ENCODE measurements at regions not wholly inside any gene's neighbourhood (a gene's known extent, or its start where the extent isn't known, plus 50 kb on each side); places are given as distances from the start of the nearest gene placed in this dataset.
"Not testable (repeated sequence)": the region's sequence is repeated elsewhere in the genome, so short reads cannot be mapped to it uniquely, and the experiment has no call there.

DNA sequence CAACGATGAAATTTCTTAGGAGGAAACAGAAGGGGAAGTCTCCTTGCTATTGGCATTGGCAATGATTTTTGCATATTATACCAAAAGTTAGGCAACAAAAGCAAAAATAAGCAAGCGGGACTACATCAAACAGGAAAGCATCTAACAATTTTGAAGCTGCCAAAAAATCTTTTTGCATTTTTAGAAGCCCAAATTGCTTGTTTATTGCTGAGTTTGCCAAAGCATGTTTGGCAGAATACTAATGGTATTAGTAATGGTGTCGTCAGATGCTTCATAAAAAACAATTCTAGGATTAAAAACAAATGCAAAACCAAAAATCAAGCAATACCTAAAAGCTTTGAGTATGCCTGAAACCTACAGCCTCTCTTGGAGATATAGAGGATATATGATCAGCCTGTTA, 80.0 kb downstream of the GALR1 start:
- DNase-seq: no peak
- no peak overlapping the region for H3K4me3 ChIP-seq
- H3K36me3 ChIP-seq: no peaks in the 10 kb centered on the region
- H3K9me3 ChIP-seq: no peaks in the 10 kb centered on the region
- no peaks in the 10 kb centered on the region for H3K27me3 ChIP-seq

DNA sequence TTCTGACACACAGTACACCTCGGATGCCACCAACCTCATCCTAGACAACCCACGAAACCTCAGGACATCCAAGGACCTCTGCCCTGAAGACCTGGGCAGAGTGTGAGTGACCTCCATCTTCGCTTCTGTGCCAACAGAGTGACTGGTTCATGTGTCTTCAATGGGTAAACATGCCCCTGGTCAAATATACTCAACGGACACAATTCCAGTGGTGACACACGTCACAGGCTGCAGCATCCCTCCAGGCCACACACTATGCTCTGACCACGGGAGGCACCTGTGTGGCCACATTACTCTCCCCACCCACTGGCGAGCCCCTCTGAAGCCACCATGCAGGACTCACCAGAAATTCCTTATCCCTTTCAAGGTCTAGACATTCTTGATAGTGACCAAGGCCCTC, 85.2 kb downstream of the GALR1 start:
- Histone ChIP-seq H3K4me3 (no peak overlapping the region), H3K9me3 (no peaks in the 10 kb centered on the region), H3K36me3 (no peaks in the 10 kb centered on the region), H3K27me3 (no peaks in the 10 kb centered on the region)
- no peak for DNase-seq

DNA sequence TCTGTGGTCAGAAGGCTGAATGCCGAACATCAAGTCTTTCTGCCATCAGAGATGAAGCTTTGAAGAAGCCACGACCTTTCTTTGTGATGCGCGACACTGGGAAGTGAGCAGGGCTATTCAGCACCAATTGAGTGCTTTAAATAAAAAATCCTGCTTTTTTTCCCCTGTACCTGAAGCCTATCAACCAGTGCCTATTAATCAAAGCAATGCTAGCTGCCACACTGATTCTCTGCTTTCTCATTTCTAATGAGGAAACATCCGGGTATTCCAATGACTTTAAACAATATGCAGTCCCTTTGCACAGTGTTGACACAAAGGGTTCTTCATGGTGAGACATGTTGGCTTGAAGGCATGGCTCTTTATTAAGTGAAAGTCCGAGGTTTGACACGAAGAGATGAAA, 88.0 kb downstream of the GALR1 start:
- DNase-seq: no peak
- Histone ChIP-seq H3K36me3 (no peaks in the 10 kb centered on the region), H3K4me3 (no peak overlapping the region), H3K9me3 (no peaks in the 10 kb centered on the region), H3K27me3 (no peaks in the 10 kb centered on the region)

DNA sequence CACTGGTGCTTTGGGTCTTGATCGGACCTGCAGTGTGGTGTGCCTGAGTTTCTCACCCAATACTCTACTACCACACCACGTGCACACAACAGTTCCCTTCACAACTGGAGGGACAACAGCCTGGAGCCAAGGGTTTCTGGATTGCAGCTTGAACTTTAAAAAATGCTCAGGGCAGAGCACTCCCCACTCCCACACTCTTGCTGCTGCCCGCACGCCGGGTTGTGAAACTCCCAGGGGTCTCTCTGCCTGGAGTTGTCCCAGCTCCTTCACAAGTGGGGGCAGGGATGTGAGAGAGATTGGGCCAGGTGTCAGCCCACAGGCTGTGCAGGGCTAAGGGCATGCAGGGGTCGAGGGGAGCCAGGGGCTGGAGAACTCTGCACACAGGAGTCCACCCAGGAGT, 89.4 kb downstream of the GALR1 start:
- Histone ChIP-seq H3K4me3 (no peak overlapping the region), H3K9me3 (no peaks in the 10 kb centered on the region), H3K36me3 (no peaks in the 10 kb centered on the region), H3K27me3 (no peaks in the 10 kb centered on the region)
- no peak for DNase-seq

DNA sequence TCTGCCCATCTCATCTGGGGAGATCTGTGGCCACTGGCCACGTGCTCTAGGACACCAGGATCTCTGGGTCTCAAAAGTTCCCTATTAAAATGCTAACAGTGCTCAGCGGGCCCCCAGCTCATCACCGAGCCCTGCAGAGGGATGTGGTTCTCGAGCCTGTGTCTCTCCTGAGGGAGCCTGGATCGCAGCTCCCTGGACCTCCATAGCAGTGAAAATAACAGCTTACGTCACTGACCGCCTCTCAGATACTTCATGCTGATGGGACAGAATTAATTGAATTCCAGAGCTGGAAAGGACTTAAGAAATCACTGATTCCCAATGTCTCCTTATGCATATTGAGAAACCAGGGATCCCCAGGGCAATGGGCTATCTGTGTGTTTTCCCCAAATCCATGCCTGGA, 90.0 kb downstream of the GALR1 start:
- Histone ChIP-seq H3K36me3 (no peaks in the 10 kb centered on the region), H3K27me3 (no peaks in the 10 kb centered on the region), H3K4me3 (no peak overlapping the region), H3K9me3 (no peaks in the 10 kb centered on the region)
- DNase-seq: no peak

DNA sequence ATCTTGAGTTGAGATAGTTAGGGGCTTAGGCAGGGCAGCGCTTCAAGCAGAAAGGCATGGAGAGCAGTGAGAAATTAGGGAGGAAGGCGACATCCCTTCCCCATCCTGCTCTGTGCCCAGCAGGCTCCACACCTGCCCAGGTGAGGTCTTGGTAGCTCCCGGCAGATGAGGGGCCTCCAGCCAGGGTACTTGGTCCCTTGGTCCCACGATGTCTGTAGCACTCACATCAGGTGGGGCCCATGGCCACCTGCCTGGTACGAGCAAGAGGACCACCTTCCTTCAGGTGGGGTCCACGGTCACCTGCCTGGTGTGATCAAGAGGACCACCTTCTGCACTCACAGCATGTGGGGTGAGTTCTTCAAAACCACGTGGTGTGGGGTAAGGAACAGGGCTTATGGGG, 91.2 kb downstream of the GALR1 start:
- Histone ChIP-seq H3K36me3 (no peaks in the 10 kb centered on the region), H3K27me3 (no peaks in the 10 kb centered on the region), H3K9me3 (no peaks in the 10 kb centered on the region), H3K4me3 (no peak overlapping the region)
- DNase-seq: no peak

DNA sequence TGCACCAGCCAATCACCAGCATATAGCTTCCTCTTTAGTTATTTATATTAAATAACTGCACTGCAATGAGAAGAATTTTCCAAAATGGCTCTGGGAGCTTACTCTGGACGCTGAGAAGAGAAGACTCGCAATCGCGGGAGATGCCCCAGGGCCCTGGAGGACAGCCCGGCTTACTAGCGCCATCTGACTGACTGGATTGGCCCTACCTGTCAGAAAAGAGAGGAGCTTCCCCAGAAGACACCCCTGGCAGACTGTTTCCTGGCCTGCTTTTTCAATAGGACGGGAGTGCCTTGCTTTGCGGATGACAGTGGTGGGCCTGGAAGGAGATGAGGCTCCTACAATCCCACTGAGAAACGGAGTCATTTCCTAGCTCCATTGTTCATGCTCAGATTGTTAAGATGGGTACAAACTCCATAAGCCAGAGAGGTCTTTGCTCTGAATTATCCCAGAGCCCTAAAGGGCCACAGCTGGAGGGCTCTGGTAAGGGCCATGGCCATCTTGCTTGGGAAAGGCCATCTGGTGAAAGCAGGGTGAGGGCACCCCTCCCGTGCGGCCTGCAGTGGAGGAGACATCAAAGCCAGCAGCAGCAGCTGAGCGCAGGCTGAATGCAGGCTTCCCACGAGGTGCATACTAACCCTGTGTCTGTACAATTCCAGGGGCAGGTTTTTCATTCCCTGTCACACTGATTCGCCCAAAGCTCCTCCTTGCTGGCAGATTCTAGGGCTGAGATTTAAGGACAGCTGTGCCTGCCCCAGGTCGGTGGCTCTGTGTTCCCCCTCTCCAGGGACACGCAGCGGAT, 92.1 kb downstream of the GALR1 start:
- no peaks in the 10 kb centered on the region for H3K27me3 ChIP-seq
- no peaks in the 10 kb centered on the region for H3K9me3 ChIP-seq
- DNase-seq: no peak
- H3K36me3 ChIP-seq: no peaks in the 10 kb centered on the region
- no peak overlapping the region for H3K4me3 ChIP-seq

DNA sequence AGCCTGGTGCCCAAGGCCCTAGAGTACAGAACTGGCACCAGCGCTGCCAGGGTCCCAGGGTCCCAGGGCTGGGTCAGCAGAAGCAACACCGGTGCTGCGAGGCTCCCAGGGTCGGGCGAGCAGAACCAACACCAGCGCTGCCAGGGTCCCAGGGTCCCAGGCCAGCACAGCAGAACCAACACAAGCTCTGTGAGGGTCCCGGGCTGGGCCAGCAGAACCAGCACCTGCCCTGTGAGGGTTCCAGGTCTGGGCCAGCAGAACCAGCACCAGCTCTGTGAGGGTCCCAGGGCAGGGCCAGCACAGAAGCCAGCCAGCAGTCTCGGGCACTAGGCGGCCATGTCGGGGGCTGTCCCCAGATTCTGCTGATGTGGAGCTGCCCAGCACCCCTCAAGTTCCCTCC, 93.1 kb downstream of the GALR1 start:
- no peak for DNase-seq
- no peaks in the 10 kb centered on the region for H3K27me3 ChIP-seq
- H3K4me3 ChIP-seq: no peak overlapping the region
- H3K36me3 ChIP-seq: no peaks in the 10 kb centered on the region
- no peaks in the 10 kb centered on the region for H3K9me3 ChIP-seq

DNA sequence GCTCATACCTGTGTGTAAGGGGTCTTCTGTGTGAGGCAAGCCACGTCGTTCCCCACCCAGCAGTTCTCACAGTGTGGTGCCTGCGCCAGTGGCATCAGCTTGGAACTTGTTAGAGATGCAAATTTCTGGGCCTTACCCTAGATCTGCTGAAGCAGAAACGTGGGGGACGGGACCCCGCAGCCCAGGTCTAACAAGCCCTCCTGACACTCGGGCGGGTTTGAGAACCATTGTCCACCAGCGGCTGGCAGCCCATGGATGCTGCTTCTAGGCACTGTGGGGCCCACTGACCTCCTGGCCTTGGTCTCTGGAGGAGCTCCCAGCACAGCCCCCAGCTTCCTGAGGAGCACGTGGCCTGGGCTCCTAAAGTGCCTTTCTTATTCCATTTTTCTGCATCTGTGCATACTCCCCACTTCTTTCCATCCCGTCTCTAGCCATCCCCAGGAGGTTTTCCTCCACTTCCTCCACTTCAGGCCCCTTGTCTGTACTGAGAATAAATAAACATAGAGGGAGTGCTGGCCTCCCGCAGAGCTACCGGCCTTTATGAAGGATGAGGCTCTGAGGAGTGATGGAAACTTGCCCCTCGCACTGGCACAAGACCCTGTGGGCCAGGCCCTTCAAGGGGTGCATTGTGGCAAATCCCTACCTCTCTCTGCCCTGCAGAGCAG, 94.3 kb downstream of the GALR1 start:
- no peaks in the 10 kb centered on the region for H3K9me3 ChIP-seq
- DNase-seq: no peak
- no peak overlapping the region for H3K4me3 ChIP-seq
- no peaks in the 10 kb centered on the region for H3K27me3 ChIP-seq
- no peaks in the 10 kb centered on the region for H3K36me3 ChIP-seq

DNA sequence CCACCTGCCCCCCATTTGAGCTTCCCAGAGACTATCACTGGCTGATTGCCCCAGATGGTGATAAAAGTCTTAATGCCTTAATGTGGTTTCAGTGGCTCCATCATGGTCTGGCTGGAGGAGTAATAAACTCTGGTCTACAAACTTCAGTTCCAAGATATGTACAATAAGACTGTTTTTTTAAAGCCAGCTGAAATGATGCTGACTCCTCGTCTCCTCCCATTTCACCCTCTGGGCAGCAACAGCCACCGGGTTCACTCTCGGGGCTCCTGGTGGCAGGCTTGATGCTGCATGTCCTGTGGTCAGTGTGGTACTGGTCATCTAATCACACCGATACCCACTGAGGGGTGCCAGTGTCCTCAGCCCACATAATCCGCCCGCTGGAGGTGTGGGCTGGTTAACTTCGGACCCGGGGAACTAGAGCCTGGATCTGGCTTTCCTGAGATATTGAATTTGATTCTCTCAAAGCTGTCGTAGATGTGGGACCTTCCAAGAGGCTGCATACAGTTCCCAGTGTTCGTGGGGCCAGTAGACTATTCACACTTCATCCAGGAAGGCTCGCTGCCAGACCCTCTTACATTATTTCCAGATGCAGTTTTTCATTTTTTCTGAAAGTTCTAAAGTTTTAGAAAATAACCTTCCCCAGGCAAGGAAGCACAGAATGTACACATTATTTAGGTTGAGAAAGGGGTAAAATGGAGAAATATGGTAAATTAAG, 95.3 kb downstream of the GALR1 start:
- Histone ChIP-seq H3K36me3 (no peaks in the 10 kb centered on the region), H3K27me3 (no peaks in the 10 kb centered on the region), H3K9me3 (no peaks in the 10 kb centered on the region), H3K4me3 (no peak overlapping the region)
- DNase-seq: no peak

DNA sequence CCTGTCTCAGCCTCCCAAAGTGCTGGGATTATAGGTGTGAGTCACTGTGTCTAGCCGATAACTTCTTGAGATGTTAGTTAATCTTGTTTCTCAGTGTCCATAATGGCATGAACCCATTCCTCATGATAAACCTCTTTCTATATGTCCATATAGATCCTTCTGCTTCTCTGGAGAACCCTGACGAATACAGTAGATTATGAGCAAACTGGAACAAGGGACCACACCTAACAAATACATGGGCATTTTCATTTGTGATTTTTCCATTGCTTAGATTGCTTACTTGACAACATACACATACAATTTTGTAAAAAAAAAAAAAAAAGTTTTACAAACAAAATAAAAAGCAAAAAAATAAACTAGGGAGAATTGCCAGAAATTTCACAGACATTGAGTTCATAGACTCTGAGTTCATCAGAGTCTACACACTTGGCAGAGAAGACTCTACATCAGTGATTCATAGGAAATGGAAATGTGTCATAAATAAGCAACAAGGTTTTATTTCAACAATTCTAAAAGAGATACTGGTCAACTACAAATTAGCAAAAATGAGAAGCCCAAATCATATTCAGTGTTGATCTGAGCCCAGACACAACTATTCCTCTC, 96.7 kb downstream of the GALR1 start:
- Histone ChIP-seq H3K36me3 (no peaks in the 10 kb centered on the region), H3K27me3 (no peaks in the 10 kb centered on the region), H3K4me3 (no peak overlapping the region), H3K9me3 (0 out of 2 replicates have a peak, but pooled peaks cover 1% of the 10 kb centered on the region)
- no peak for DNase-seq

DNA sequence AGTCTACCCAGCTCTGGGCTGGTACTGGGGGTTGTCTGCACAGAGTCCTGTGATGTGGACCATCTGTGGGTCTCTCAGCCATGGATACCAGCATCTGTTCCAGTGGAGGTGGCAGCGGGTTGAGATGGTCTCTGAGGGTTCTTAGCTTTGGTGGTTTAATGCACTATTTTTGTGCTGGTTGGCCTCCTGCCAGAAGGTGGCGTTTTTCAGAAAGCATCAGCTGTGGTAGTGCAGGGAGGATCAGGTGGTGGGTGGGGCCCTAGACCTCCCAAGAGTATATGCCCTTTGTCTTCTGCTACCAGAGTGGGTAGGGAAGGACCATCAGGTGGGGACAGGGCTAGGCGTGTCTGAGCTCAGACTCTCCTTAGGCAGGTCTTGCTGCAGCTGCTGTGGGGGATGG, 103.7 kb downstream of the GALR1 start:
- not testable (repeated sequence) for H3K9me3 ChIP-seq, H3K4me3 ChIP-seq, DNase-seq, H3K27me3 ChIP-seq, H3K36me3 ChIP-seq

DNA sequence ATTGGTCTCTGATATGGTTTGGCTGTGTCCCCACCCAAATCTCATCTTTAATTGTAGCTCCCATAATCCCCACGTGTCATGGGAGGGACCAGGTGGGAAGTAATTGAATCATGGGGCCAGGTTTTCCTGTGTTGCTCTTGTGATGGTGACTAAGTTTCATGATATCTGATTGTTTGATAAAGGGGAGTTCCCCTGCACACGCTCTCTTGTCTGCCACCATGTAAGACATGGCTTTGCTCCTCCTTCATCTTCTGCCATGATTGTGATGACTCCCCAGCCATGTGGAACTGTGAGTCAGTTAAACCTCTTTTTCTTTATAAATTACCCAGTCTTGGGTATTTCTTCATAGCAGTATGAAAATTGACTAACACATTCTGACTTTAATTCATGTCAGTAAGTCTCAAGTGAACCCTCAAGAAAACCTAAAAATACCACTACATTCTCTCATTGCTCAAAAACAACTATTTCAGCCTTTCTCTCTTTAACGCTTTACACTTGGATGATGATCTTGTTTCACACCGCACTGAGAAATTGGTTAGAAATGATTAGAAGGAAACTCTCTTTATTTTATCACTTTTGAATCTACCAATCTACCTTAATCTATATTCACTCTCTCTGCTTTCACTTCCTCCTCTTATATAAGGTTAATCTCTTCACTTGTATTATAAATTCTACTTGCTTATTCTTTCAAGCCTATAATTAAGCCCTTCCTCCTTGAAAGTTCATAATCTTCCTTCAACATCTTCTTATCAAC, 110.1 kb downstream of the GALR1 start:
- H3K9me3 ChIP-seq: no peaks in the 10 kb centered on the region
- no peak overlapping the region for H3K4me3 ChIP-seq
- DNase-seq: no peak
- H3K27me3 ChIP-seq: no peaks in the 10 kb centered on the region
- no peaks in the 10 kb centered on the region for H3K36me3 ChIP-seq

DNA sequence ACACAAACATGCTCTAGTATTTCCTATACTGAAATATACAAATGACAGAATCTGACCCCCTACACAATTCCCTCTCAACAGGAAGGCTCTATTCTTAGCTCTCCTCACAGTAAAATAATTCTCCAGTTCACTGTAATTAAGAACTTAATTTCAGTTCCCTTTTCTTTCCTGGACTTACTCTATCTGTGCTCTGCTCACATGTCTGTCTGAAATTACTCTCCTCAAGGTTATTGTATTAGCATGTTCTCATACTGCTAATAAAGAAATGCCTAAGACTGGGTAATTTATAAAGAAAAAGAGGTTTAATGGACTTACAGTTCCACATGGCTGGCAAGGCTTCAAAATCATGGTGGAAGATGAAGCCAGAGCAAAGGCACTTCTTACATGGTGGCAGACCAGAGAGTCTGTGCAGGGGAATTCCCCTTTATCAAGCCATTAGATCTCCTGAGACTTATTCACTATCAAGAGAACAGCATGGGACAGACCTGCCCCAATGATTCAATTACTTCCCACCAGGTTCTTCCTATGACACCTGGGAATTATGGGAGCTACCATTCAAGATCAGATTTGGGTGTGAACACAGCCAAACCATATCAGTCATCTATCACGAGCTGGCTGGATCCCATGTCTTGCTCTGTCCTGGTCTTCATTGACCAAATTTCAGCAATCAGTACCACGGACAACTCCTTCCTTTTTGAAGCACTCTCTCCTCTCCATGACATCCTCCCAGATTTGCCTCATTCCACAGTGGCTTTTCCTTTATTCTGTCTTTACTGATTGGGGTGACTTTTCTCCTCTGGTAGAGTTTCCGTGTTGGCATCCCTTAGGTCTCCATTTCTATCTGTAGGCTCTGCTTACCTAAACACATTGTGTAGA, 110.9 kb downstream of the GALR1 start:
- Histone ChIP-seq H3K36me3 (no peaks in the 10 kb centered on the region), H3K27me3 (no peaks in the 10 kb centered on the region), H3K9me3 (no peaks in the 10 kb centered on the region), H3K4me3 (no peak overlapping the region)
- no peak for DNase-seq

DNA sequence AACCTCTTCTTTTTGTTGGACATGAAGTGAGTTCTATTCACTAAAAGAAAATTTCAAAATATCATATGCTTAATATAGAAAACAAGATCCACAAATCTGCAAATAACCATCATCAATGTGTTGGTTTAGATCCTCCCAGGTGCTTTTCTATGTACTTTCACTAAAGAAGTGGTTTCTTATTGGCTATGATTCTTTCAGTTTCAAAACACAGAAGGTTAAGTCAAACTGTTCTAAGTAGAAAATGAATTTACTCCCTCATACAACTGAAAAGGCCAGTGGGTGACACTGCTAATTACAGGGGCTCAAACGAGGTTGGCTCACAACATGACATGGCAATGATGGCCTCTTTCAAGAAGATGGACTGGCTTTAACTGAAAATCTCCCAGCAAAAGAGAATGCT, 111.7 kb downstream of the GALR1 start:
- no peaks in the 10 kb centered on the region for H3K27me3 ChIP-seq
- DNase-seq: no peak
- H3K4me3 ChIP-seq: no peak overlapping the region
- no peaks in the 10 kb centered on the region for H3K36me3 ChIP-seq
- no peaks in the 10 kb centered on the region for H3K9me3 ChIP-seq

DNA sequence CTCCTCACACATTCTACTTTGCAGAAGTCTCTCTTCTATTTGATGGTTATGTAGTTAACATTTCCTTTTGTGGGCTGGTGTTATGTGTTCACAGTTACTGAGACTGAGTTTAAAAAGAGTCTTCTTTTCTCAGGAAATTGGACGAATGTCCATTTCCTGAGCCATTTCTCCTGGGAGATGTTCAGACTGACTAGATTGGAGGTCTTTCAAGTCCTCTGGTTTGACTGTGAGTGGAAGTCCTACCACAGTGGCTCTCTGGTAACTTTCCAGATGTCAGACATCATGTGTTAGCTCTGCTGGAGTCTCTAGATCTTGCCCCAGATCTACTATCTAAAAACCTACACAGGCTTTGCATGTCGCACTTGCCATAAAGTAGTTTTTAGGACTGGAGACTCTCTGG, 116.0 kb downstream of the GALR1 start:
- no peaks in the 10 kb centered on the region for H3K27me3 ChIP-seq
- no peak overlapping the region for H3K4me3 ChIP-seq
- H3K36me3 ChIP-seq: no peaks in the 10 kb centered on the region
- H3K9me3 ChIP-seq: no peaks in the 10 kb centered on the region
- DNase-seq: no peak
